Gastrocnemius medialis (tissue), 4 donors: ENCODE measurements at regions not wholly inside any gene's neighbourhood (a gene's known extent, or its start where the extent isn't known, plus 50 kb on each side); places are given as distances from the start of the nearest gene placed in this dataset.

Source experiments
- CTCF ChIP-seq, 5 experiments: fragments of 450-650 bp in 3 of 5; fragments of 200-600 bp in 2 of 5; sonication (generic) in 2 of 5; IDR thresholded peaks in 4 of 5; conservative IDR thresholded peaks in 1 of 5; 1 replicate in 4 of 5; 2 replicates in 1 of 5; pipeline ENCODE4 v1.5.1; 2016 to 2019; ENCODE audit warnings: antibody characterized with exemption in 5 of 5, mild to moderate bottlenecking in 3 of 5, moderate library complexity in 3 of 5
- POLR2A ChIP-seq, 2 donors: fragments of 450-650 bp; IDR thresholded peaks; one replicate each; pipeline ENCODE4 v1.6.1; 2017; ENCODE audit warnings: antibody characterized with exemption in 2 of 2, mild to moderate bottlenecking in 2 of 2, moderate library complexity in 2 of 2

DNA sequence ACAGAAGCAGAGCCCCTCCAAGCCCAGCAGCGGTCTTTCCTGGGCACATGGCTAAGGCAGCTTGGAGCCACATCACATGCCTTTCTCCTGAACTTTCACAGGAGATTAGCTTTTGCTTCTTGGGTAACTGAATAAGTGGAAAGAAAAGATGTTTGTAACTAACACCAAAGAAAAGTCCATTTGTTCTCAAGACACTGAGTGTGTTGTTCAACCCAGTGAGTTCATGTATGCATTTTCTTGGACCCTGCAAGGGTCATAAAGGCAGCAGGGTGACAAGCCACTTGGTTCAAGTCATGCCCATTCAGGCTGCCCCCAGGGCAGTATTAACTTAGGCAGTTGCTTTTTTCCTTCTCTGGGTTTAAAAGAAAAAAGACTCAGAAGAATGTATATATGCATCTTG, 203.4 kb downstream of the FAM76B start:
- TF ChIP-seq CTCF (IDR thresholded peaks at IDR 0.05 in 4 of 5, conservative IDR thresholded peaks at IDR 0.05 in 1 of 5) (no peak), POLR2A (IDR thresholded peaks at IDR 0.05) (no peak)
